ENCODE measurements at regions not wholly inside any gene's neighbourhood (a gene's known extent, or its start where the extent isn't known, plus 50 kb on each side); places are given as distances from the start of the nearest gene placed in this dataset.

GRCh38 chr14:51789114-51789513, 71.3 kb upstream of the GNG2 start:
- Histone ChIP-seq H2AFZ (ENCODE audit: control insufficient read depth, low read depth, low read length) (no peak overlapping the region), H3K4me3 (no peak overlapping the region), H4K20me1 (ENCODE audit: control insufficient read depth, insufficient read depth) (no peaks in the 10 kb centered on the region), H3K79me2 (ENCODE audit: control insufficient read depth, insufficient read depth, low read length) (no peaks in the 10 kb centered on the region), H3K36me3 (ENCODE audit: control insufficient read depth in 2 of 2, insufficient read depth in 2 of 2, low read length in 1 of 2) (no peaks in the 10 kb centered on the region), H3K9ac (ENCODE audit: control insufficient read depth, insufficient read depth, low read length) (no peak overlapping the region), H3K4me2 (ENCODE audit: control insufficient read depth, insufficient read depth) (no peak overlapping the region), H3K27me3 (replicated peaks in 1 of 2; ENCODE audit: control insufficient read depth in 2 of 2, insufficient read depth in 2 of 2, low read length in 1 of 2) (no peaks in the 10 kb centered on the region), H3K4me1 (ENCODE audit: control insufficient read depth, insufficient read depth, low read length) (no peaks in the 10 kb centered on the region), H3K9me3 (replicated peaks; ENCODE audit: control insufficient read depth, insufficient read depth, low read length) (peaks cover 4% of the 10 kb centered on the region; the same call in 1 of the 3 replicates), H3K27ac (ENCODE audit: control insufficient read depth, insufficient read depth) (no peak overlapping the region)
- DNase-seq (ENCODE audit: low read depth, low spot score) (no peak), ATAC-seq (no peak), FAIRE-seq (no peak)
- no TSS peak for BruUV-seq (replicated peaks)
- ChIA-PET SMC1A (ENCODE audit: uncharacterized antibody, unreplicated experiment) (interaction anchor here (0.8 kb wide), 1 partner anchor 190 kb away, joined by 4 read pairs; no protein-coding TSS in a partner anchor), RAD21 (ENCODE audit: unreplicated experiment) (interaction anchor here (1.0 kb wide), 1 partner anchor 206 kb away, joined by 3 read pairs; no protein-coding TSS in a partner anchor), POLR2A (no interaction called here), CTCF (interaction anchor here (1.0 to 1.2 kb wide), 3 partner anchors 9 to 189 kb away, joined by 3 to 4 read pairs (median 3); no protein-coding TSS in a partner anchor)
- in situ Hi-C loops (cut with MboI) (no loop called here), intact Hi-C loops (cut with micrococcal nuclease; ENCODE audit: unreplicated experiment) (no loop called here)
- TF ChIP-seq NR2C2 (IDR thresholded peaks at IDR 0.05; ENCODE audit: borderline replicate concordance, control insufficient read depth, insufficient read length, low read depth) (no peak), CBX5 (IDR thresholded peaks at IDR 0.05; ENCODE audit: low read depth) (no peak)
- WGBS (ENCODE audit: insufficient coverage, insufficient replicate concordance, low lambda C conversion rate, missing lambda C conversion rate), result 47% methylated on average over 3 of the region's 3 CpGs

- TF ChIP-seq HCFC1 (IDR thresholded peaks at IDR 0.05; ENCODE audit: low read length) (no peak), SRF (IDR thresholded peaks at IDR 0.05; ENCODE audit: low read depth in 2 of 2, low read length in 2 of 2) (no peak), BACH1 (IDR thresholded peaks at IDR 0.05; ENCODE audit: borderline replicate concordance) (no peak)
- CTCF ChIA-PET, result interaction anchor here (1.0 to 1.2 kb wide), 3 partner anchors 9 to 189 kb away, joined by 3 to 4 read pairs (median 3); no protein-coding TSS in a partner anchor
- RAD21 ChIA-PET (ENCODE audit: unreplicated experiment), result interaction anchor here (1.0 kb wide), 1 partner anchor 206 kb away, joined by 3 read pairs; no protein-coding TSS in a partner anchor
- no peak overlapping the region for H3K27ac ChIP-seq (ENCODE audit: control insufficient read depth, insufficient read depth)
- SMC1A ChIA-PET (ENCODE audit: uncharacterized antibody, unreplicated experiment), result interaction anchor here (0.8 kb wide), 1 partner anchor 189 kb away, joined by 4 read pairs; no protein-coding TSS in a partner anchor
- no peaks in the 10 kb centered on the region for H3K4me1 ChIP-seq (ENCODE audit: control insufficient read depth, insufficient read depth, low read length)
- H4K20me1 ChIP-seq (ENCODE audit: control insufficient read depth, insufficient read depth), result no peaks in the 10 kb centered on the region
- DNase-seq (ENCODE audit: low read depth, low spot score), result no peak
- intact Hi-C loops (cut with micrococcal nuclease; ENCODE audit: unreplicated experiment) (no loop called here), in situ Hi-C loops (cut with MboI) (no loop called here)
- H2AFZ ChIP-seq (ENCODE audit: control insufficient read depth, low read depth, low read length), result no peak overlapping the region
- no TSS peak for BruUV-seq (replicated peaks)
- H3K4me2 ChIP-seq (ENCODE audit: control insufficient read depth, insufficient read depth), result no peak overlapping the region
- no peak overlapping the region for H3K4me3 ChIP-seq
- H3K9ac ChIP-seq (ENCODE audit: control insufficient read depth, insufficient read depth, low read length), result no peak overlapping the region
- FAIRE-seq, result no peak
- H3K9me3 ChIP-seq (replicated peaks; ENCODE audit: control insufficient read depth, insufficient read depth, low read length), result peaks cover 4% of the 10 kb centered on the region; the same call in 1 of the 3 replicates
- POLR2A ChIA-PET, result no interaction called here
- no peaks in the 10 kb centered on the region for H3K79me2 ChIP-seq (ENCODE audit: control insufficient read depth, insufficient read depth, low read length)
- ATAC-seq, result no peak
- no peaks in the 10 kb centered on the region for H3K27me3 ChIP-seq (replicated peaks in 1 of 2; ENCODE audit: control insufficient read depth in 2 of 2, insufficient read depth in 2 of 2, low read length in 1 of 2)
- H3K36me3 ChIP-seq (ENCODE audit: control insufficient read depth in 2 of 2, insufficient read depth in 2 of 2, low read length in 1 of 2), result no peaks in the 10 kb centered on the region
Observed at GRCh38 chr14:51789596-51789995, 70.8 kb upstream of the GNG2 start.

Data from GM12878 (cell line).